OCI-LY1 (cell line): ENCODE measurements at regions not wholly inside any gene's neighbourhood (a gene's known extent, or its start where the extent isn't known, plus 50 kb on each side); places are given as distances from the start of the nearest gene placed in this dataset.

Experiments
- EZH2 ChIP-seq: fragments of 200-600 bp; sonication (generic), shearing (Covaris generic); IDR thresholded peaks from 2 replicates; pipeline ENCODE4 v1.8.0; 2017; ENCODE audit warnings: borderline replicate concordance, mixed run types, mild to moderate bottlenecking, antibody characterized with exemption, low read length, moderate library complexity, mixed read lengths
- TF ChIP-seq, protein P1 (sequence below): fragments of 200-600 bp; sonication (generic), shearing (Covaris generic); IDR thresholded peaks from 2 replicates; pipeline ENCODE4 v1.5.1; 2017; ENCODE audit warnings: mild to moderate bottlenecking, antibody characterized with exemption, low read length, moderate library complexity, mixed read lengths

- TF ChIP-seq, protein P1, sequence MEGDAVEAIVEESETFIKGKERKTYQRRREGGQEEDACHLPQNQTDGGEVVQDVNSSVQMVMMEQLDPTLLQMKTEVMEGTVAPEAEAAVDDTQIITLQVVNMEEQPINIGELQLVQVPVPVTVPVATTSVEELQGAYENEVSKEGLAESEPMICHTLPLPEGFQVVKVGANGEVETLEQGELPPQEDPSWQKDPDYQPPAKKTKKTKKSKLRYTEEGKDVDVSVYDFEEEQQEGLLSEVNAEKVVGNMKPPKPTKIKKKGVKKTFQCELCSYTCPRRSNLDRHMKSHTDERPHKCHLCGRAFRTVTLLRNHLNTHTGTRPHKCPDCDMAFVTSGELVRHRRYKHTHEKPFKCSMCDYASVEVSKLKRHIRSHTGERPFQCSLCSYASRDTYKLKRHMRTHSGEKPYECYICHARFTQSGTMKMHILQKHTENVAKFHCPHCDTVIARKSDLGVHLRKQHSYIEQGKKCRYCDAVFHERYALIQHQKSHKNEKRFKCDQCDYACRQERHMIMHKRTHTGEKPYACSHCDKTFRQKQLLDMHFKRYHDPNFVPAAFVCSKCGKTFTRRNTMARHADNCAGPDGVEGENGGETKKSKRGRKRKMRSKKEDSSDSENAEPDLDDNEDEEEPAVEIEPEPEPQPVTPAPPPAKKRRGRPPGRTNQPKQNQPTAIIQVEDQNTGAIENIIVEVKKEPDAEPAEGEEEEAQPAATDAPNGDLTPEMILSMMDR, result no peak
- no peak for TF ChIP-seq EZH2
Observed at GRCh38 chr10:89963451-89964102, 262.2 kb downstream of the KIF20B start.
